GM18867 (cell line): ENCODE measurements at regions not wholly inside any gene's neighbourhood (a gene's known extent, or its start where the extent isn't known, plus 50 kb on each side); places are given as distances from the start of the nearest gene placed in this dataset.
A peak's percentile ranks its signal among the peaks of the same experiment; 100 is the strongest.

Experiments used
- ATAC-seq: cut with Tn5 transposase; IDR thresholded peaks from one replicate; pipeline ENCODE4 v1.9.1; 2021; ENCODE audit warnings: mild to moderate bottlenecking, moderate library complexity; ENCODE audit not compliant: unreplicated experiment

DNA sequence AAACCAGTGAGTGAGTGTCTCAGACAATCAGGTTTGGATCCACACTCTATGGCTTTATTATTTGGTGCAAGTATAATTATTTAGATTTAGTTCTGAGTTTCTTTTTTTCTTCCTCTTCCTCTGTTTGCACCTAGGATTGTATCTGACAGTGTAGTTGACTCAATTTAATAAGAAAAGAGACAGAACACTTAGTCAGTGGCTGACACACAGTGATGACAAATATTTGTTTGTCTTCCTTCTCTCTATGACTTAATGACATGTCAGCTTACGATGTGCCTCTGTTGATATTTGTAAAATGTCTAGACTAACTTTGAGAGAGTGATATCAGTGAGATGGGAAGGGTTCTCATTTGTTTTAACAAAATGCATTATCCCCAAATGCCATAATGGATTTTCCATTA, 129.5 kb upstream of the SLC10A2 start:
- no peak for ATAC-seq

DNA sequence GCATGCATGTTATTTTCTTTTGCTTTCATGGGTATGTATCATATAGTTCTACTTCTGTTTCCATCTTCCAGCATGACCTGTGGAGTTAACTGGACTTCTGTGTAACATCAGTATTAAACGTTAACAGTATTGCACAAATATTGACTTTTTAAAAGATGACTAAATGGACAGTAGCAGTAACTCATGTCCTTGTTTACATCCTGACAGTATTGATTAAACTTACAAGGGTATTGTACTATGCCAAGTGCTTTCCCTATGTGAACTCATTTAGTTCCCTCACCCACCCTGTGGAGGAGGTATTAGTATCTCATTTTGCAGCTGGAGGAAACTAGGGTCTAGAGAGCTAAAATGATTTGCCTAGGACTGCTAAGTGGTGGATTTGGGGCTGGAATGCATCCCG, 128.7 kb upstream of the SLC10A2 start:
- no peak for ATAC-seq

GRCh38 chr13:103192511-103193135, 126.4 kb upstream of the SLC10A2 start:
- no peak for ATAC-seq

DNA sequence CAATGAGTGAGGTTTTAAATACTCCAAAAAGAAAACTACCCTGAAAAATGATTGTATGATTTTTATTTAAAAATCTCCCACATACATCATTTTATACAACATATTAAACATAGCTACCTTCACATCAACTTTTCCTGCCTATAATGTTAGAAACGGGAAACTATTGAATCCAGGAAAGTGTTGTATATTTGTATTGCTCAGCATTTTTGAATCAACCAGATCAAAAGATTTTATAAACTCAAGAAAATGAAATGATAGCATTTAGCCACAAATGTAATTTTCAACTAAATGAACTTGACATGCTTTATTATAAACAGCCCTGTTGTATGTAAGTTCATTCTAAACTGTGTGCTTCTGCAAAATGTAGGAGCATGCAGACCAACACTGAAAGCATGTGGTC, 124.6 kb upstream of the SLC10A2 start:
- ATAC-seq, result no peak

GRCh38 chr13:103188713-103189326, 122.6 kb upstream of the SLC10A2 start:
- ATAC-seq, result peak; percentile 61

DNA sequence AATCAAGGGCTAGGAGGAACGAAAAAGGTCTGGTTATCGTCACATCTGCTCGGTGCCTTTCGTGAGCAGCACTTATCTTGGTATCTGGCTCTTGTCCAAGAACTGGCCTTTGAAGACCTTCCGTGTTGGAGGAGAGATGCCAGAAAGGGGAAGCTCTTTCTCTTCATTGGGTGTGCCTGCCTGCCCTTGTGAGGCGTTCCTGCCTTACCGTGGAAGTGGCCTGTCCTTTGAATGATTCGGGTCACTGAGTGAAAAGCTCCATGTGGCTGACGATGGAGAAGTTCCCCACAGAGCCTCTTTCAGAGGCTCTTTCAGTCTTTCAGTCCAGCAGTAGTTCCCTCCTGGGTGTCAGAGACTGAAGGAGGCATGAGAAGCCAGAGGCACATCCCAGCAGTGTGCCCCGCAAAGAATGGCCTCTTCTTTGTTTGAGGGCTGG, 121.5 kb upstream of the SLC10A2 start:
- no peak for ATAC-seq

- peak; percentile 62 for ATAC-seq
These were observed 118.2 kb upstream of the SLC10A2 start for GRCh38 chr13:103184413-103184812.

GRCh38 chr13:103178986-103179943, 113.0 kb upstream of the SLC10A2 start:
- no peak for ATAC-seq

DNA sequence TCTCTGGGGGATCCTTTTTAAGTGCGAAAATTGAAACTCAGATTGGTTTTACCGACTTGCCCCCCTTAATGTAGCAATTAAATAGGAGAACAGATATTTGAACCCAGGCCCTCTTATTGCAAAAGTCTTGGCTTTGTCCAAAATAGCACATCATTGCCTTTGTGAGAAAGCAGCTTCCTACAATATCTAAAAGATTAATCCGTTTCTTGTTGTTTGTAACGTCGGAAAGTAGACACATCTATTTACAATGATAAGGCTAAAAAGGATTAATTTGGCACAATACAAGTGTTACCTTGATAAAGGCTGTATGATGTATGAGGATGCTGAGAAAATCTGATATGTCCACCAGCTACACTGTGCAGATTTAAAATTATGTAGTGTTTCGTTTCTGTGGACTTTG, 108.7 kb upstream of the SLC10A2 start:
- ATAC-seq, result no peak

GRCh38 chr13:103168901-103169508, 102.8 kb upstream of the SLC10A2 start:
- ATAC-seq, result peak; percentile 86

DNA sequence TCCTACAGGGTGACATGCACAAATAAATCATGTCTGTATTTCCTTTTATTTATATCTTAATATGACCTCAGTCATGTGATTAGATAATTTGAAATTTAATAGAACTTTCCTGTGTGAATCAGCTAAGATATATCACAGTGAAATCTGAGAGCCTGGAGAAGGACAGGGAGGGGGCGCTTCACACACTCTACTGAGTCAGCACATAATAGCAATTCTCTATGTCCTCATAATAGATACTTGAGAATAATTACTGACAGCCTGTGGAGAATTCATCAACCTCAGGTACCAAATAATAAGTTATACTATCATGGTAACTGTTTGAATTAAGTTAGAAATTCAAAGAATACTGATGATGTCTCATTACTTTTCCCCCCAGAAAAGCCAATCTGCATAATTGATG, 98.0 kb upstream of the SLC10A2 start:
- ATAC-seq, result no peak

DNA sequence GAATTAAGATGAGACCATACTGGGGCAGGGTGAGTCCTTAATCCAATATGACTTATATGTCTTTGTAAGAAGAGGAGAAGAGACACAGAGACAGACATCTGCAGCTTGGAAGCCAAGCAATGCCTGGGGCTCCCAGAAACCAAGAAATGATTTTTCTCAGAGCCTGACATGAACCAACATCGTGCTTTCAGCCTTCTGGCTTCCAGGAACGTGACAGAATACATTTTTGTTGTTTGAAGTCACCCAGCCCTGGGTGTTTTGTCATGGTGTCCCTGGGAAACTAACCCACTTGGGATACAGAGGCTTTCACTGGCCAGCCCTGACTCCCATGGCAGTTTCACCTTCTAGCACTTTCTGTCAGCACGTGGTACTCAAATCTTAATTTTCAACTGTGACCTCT, 95.3 kb upstream of the SLC10A2 start:
- ATAC-seq, result no peak

- no peak for ATAC-seq
These were observed 91.4 kb upstream of the SLC10A2 start for GRCh38 chr13:103157434-103158145.

DNA sequence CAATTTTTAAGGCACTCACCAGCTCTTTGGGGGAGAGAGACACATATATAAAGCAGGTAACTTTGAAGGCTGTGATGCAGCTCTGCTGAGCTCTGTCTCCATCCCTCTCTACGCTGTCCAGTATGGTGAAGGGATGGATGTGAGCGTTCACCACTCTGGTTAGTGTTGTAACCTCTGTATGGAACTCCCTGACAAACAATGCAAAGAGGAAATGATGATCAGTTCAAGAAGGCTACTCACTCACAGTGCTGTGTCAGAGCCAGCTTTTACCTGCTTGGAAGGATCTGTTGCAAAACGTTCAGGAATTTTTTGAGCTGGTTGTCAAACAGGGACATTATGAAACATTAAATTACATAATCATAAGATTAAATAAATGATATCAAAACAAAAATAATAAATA, 90.8 kb upstream of the SLC10A2 start:
- ATAC-seq, result no peak

DNA sequence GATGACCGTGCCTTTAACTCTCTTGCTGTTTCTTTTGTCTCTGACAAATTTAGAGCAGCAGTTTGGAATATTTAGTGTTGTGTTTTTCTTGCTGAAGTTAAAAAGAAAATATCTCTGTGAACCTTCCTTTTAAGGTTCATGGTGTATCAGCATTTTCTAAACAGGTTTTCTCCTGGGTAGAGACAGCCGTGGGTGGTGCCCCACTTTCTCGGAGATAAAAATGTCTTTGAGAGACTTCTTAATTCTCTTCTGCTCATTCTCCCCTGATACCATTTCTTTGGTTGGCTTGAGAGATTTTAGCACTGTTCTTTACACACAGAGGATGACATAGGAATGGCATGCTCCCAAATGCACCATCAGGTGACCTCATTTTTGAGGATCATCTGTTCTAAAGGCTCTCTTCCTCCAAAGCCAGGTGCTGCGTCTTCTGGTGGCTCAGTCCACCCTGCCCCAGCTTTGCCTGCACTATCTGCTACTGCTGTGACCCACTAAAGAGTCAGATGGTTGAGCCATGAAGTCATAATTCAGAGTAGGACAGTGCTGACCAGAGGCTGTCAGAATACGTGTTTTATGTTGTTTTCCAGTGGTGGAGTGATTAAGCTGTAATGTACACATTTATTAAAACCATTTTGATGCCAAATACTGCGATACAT, 90.3 kb upstream of the SLC10A2 start:
- no peak for ATAC-seq

DNA sequence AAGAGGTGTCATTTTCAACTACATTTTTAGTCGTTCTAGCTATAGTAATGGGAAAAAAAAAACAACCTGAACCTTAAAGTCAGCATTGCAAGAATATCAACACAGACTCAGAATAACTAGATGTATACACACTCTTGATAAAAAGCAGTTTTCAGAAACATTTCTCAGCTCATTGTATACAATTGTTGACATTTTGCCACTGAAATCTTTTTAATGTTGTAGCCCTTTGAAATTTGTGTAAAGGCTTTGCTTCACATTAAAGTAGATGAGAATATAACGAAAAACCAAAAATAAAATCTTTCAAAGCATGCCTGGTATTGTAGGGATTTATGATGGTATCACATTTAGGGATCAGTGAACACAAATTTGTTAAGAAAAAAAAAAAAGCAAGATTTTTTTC, 87.2 kb upstream of the SLC10A2 start:
- no peak for ATAC-seq

- no peak for ATAC-seq
These were observed 81.7 kb upstream of the SLC10A2 start for GRCh38 chr13:103147961-103148360.

- no peak for ATAC-seq
These were observed 79.2 kb upstream of the SLC10A2 start for GRCh38 chr13:103145442-103145841.

DNA sequence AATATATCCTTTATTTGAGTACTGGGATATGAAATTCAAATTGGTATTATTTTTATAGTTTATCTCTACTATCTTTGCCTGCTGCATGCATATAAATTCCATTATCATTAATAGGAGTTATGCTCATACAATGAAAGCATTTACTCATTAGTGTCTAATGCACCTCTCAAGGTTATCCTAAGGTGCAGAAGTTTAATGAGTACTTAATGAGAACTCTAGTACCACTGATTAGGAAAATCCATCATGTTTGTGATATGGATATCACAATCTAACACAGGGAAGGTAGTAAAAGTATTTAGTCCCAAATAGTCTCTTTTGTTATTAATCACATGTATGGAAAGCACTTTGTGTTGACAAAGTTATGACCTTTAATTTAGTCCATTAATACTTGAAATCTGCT, 77.2 kb upstream of the SLC10A2 start:
- no peak for ATAC-seq

DNA sequence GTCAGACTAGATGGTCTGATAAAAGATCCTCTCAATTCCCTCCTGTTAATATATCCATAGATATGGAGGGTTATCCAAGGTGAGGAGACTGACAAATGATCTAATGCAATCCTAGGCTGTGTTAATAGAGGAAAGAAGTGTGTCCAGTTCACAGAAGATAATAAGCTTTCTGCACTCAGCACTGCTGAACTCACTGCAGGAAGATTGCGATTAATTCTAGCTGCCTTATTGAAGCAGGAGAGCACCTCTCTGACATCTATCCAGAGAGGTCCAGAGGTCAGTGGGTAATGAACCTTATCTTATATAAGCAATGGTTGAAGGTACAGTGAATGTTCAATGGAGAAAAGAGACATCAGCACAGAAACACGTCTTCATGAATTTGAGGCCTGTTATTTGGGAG, 75.9 kb upstream of the SLC10A2 start:
- ATAC-seq, result no peak
